GM12878 (cell line): ENCODE measurements at regions not wholly inside any gene's neighbourhood (a gene's known extent, or its start where the extent isn't known, plus 50 kb on each side); places are given as distances from the start of the nearest gene placed in this dataset.

Experiments
- CHD2 ChIP-seq: IDR thresholded peaks from 2 replicates; pipeline ENCODE4 v1.6.1; 2011; ENCODE audit warnings: low read depth, low read length, improper control_type of control experiment, borderline replicate concordance
- CTCF ChIP-seq, 3 experiments: IDR thresholded peaks in 2 of 3; conservative IDR thresholded peaks in 1 of 3; 2 replicates each; pipeline ENCODE4 v1.5.1; 2011; ENCODE audit warnings: low read depth in 3 of 3, low read length in 3 of 3, mild to moderate bottlenecking in 3 of 3, control low read depth in 2 of 3, moderate library complexity in 2 of 3, inconsistent platforms in 1 of 3, mixed read lengths in 1 of 3; ENCODE audit not compliant: control insufficient read depth in 2 of 3, insufficient read depth in 1 of 3; ENCODE audit errors: extremely low read depth in 1 of 3
- EZH2 ChIP-seq: IDR thresholded peaks from 2 replicates; pipeline ENCODE4 v1.6.1; 2012; ENCODE audit warnings: low read depth, mild to moderate bottlenecking, control low read depth, inconsistent platforms, low read length, borderline replicate concordance; ENCODE audit not compliant: control insufficient read depth
- JUND ChIP-seq: IDR thresholded peaks from 2 replicates; pipeline ENCODE4 v1.6.1; 2012; ENCODE audit warnings: low read depth, mild to moderate bottlenecking, low read length, improper control_type of control experiment, moderate library complexity
- MLLT1 ChIP-seq: fragments of 450-650 bp; IDR thresholded peaks from 2 replicates; pipeline ENCODE4 v1.6.1; 2016; ENCODE audit warnings: mild to moderate bottlenecking
- NFYB ChIP-seq: IDR thresholded peaks from 2 replicates; pipeline ENCODE4 v1.6.1; 2011; ENCODE audit warnings: low read depth, mild to moderate bottlenecking, low read length, improper control_type of control experiment, moderate library complexity; ENCODE audit not compliant: insufficient read depth
- NR2F1 ChIP-seq: fragments of 450-650 bp; conservative IDR thresholded peaks from 2 replicates; pipeline ENCODE4 v1.6.1; 2017; ENCODE audit warnings: mild to moderate bottlenecking
- POLR2A ChIP-seq: IDR thresholded peaks from 2 replicates; pipeline ENCODE4 v1.6.1; 2011; ENCODE audit warnings: low read depth, mild to moderate bottlenecking, low read length
- POLR2AphosphoS5 ChIP-seq: IDR thresholded peaks from 2 replicates; pipeline ENCODE4 v1.6.1; 2011; ENCODE audit warnings: mild to moderate bottlenecking, low read length, inconsistent platforms
- RCOR1 ChIP-seq: conservative IDR thresholded peaks from 2 replicates; pipeline ENCODE4 v1.6.1; 2012; ENCODE audit warnings: low read depth, low read length, improper control_type of control experiment
- SMC3 ChIP-seq: IDR thresholded peaks from 2 replicates; pipeline ENCODE4 v1.6.1; 2011; ENCODE audit warnings: low read length, improper control_type of control experiment, borderline replicate concordance
- SPI1 ChIP-seq: IDR thresholded peaks from 2 replicates; pipeline ENCODE4 v1.6.1; 2011; ENCODE audit warnings: low read depth, mild to moderate bottlenecking, low read length, moderate library complexity, borderline replicate concordance; ENCODE audit not compliant: insufficient read depth
- ZNF274 ChIP-seq: IDR thresholded peaks from one replicate; pipeline ENCODE4 v1.8.0; 2011; ENCODE audit not compliant: insufficient read length, insufficient read depth
- TF ChIP-seq, protein P1 (sequence below): fragments of 450-650 bp; IDR thresholded peaks from 2 replicates; pipeline ENCODE4 v1.6.1; 2017; ENCODE audit warnings: mild to moderate bottlenecking, moderate library complexity

DNA sequence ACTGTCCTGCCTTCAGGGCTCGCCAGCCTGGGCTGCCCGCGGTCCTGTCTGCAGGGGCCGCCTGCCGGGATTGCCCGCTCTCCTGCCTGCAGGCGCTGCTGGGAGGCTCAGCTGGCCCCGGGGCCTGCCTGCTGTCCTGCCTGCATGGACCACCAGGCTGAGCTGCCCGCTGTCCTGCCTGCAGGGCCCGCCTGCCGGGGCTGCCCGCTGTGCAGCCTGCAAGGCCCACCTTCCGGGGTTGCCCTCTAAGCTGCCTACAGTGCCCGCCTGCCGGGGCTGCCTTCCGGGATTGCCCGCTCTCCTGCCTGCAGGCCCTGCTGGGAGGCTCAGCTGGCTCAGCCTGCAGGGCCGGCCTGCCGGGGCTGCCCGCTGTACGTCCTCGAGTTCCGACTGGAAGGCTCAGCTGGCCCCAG, 164.4 kb downstream of the GLRX3 start:
- TF ChIP-seq MLLT1 (no peak), CTCF (IDR thresholded peaks at IDR 0.05 in 2 of 3, conservative IDR thresholded peaks at IDR 0.05 in 1 of 3; ENCODE audit: control insufficient read depth in 2 of 3, extremely low read depth in 1 of 3, insufficient read depth in 1 of 3, low read depth in 3 of 3, low read length in 3 of 3) (no peak), NR2F1 (no peak), SMC3 (no peak), CHD2 (no peak), JUND (no peak), EZH2 (no peak), RCOR1 (no peak), POLR2A (no peak), POLR2AphosphoS5 (no peak), ZNF274 (no peak), NFYB (no peak), SPI1 (no peak)
- TF ChIP-seq, protein P1, sequence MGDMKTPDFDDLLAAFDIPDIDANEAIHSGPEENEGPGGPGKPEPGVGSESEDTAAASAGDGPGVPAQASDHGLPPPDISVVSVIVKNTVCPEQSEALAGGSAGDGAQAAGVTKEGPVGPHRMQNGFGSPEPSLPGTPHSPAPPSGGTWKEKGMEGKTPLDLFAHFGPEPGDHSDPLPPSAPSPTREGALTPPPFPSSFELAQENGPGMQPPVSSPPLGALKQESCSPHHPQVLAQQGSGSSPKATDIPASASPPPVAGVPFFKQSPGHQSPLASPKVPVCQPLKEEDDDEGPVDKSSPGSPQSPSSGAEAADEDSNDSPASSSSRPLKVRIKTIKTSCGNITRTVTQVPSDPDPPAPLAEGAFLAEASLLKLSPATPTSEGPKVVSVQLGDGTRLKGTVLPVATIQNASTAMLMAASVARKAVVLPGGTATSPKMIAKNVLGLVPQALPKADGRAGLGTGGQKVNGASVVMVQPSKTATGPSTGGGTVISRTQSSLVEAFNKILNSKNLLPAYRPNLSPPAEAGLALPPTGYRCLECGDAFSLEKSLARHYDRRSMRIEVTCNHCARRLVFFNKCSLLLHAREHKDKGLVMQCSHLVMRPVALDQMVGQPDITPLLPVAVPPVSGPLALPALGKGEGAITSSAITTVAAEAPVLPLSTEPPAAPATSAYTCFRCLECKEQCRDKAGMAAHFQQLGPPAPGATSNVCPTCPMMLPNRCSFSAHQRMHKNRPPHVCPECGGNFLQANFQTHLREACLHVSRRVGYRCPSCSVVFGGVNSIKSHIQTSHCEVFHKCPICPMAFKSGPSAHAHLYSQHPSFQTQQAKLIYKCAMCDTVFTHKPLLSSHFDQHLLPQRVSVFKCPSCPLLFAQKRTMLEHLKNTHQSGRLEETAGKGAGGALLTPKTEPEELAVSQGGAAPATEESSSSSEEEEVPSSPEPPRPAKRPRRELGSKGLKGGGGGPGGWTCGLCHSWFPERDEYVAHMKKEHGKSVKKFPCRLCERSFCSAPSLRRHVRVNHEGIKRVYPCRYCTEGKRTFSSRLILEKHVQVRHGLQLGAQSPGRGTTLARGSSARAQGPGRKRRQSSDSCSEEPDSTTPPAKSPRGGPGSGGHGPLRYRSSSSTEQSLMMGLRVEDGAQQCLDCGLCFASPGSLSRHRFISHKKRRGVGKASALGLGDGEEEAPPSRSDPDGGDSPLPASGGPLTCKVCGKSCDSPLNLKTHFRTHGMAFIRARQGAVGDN: no peak
